K562 (cell line): ENCODE measurements at regions not wholly inside any gene's neighbourhood (a gene's known extent, or its start where the extent isn't known, plus 50 kb on each side); places are given as distances from the start of the nearest gene placed in this dataset.

ENCODE experiments used
- ATAC-seq: fragments of 200-7000 bp; cut with Tn5 transposase; 3 replicates; pipeline ENCODE4 v1.9.1; 2020; ENCODE audit warnings: moderate library complexity
- BruUV-seq: library from RNA; stranded (reverse); fragments of 400-500 nt; replicated peaks from 2 replicates; lab custom pipeline; 2021; lab: Mats Ljungman, UMichigan
- CTCF ChIA-PET: fragments of 300-600 bp; formaldehyde crosslinking; extraction: SDS; loops from one replicate; lab custom pipeline; 2021; ENCODE audit warnings: low intra/inter-chr PET ratio; lab: Yijun Ruan, JAX
- POLR2A ChIA-PET: fragments of 300-600, 350-650 bp; sonication (Branson Sonifier 250); formaldehyde crosslinking; extraction: SDS; loops from one replicate; lab custom pipeline; 2021; ENCODE audit warnings: antibody characterized with exemption, inconsistent platforms; lab: Yijun Ruan, JAX
- DNase-seq, 4 experiments: peaks; one replicate each; pipeline versions ENCODE4 v3.0.0 to v3.0.0-alpha.2; 2011 to 2018; ENCODE audit warnings: low spot score in 3 of 4, mixed read lengths in 3 of 4; ENCODE audit errors: extremely low read depth in 1 of 4
- FAIRE-seq: peaks from 2 replicates; lab custom pipeline; 2011; peaks lifted over from hg19 to GRCh38; lab: Jason Lieb, UNC
- H2AFZ ChIP-seq: 2 replicates; pipeline ENCODE4 v1.6.0; 2011; ENCODE audit warnings: low read depth, low read length, control low read depth, inconsistent platforms
- H3K27ac ChIP-seq: fragments of 200-600 bp; 3 replicates; pipeline ENCODE4 v1.8.0; 2011; ENCODE audit warnings: low read depth, mild to moderate bottlenecking, control low read depth, inconsistent platforms, low read length, moderate library complexity, mixed read lengths; ENCODE audit errors: extremely low read depth
- H3K27me3 ChIP-seq, 2 experiments: fragments of 300-600 bp in 1 of 2; 2 replicates in 1 of 2; 3 replicates in 1 of 2; pipeline versions ENCODE4 v1.6.0 to v1.8.0; 2011; ENCODE audit warnings: inconsistent platforms in 2 of 2, low read length in 2 of 2, mild to moderate bottlenecking in 1 of 2, mixed read lengths in 1 of 2, moderate library complexity in 1 of 2; ENCODE audit not compliant: control insufficient read depth in 2 of 2, insufficient read depth in 2 of 2
- H3K36me3 ChIP-seq: fragments of 300-600 bp; 3 replicates; pipeline ENCODE4 v1.8.0; 2011; ENCODE audit warnings: mild to moderate bottlenecking, low read length, inconsistent platforms; ENCODE audit not compliant: control insufficient read depth, insufficient read depth
- H3K4me1 ChIP-seq, 2 experiments: fragments of 200-600 bp in 1 of 2; replicated peaks in 1 of 2; 2 replicates in 1 of 2; 3 replicates in 1 of 2; pipeline versions ENCODE4 v1.5.1 to v1.8.0; 2011; ENCODE audit warnings: inconsistent platforms in 2 of 2, low read length in 2 of 2, mild to moderate bottlenecking in 1 of 2, mixed read lengths in 1 of 2, moderate library complexity in 1 of 2; ENCODE audit not compliant: control insufficient read depth in 2 of 2, insufficient read depth in 2 of 2
- H3K4me2 ChIP-seq: 2 replicates; pipeline ENCODE4 v1.6.1; 2011; ENCODE audit warnings: low read length, control low read depth, inconsistent platforms, mixed read lengths; ENCODE audit not compliant: insufficient read depth
- H3K4me3 ChIP-seq: fragments of 200-600 bp; sonication (generic), shearing (Covaris generic); 2 replicates; pipeline ENCODE4 v1.5.1; 2016; ENCODE audit warnings: control low read depth, inconsistent platforms
- H3K79me2 ChIP-seq: fragments of 200-600 bp; 3 replicates; pipeline ENCODE4 v1.8.0; 2011; ENCODE audit warnings: low read length, inconsistent platforms; ENCODE audit not compliant: control insufficient read depth, insufficient read depth
- H3K9ac ChIP-seq, 2 experiments: 2 replicates each; pipeline versions ENCODE4 v1.6.0 to v1.6.1; 2011; ENCODE audit warnings: low read depth in 2 of 2, low read length in 2 of 2, control low read depth in 1 of 2, inconsistent platforms in 1 of 2, mild to moderate bottlenecking in 1 of 2, mixed read lengths in 1 of 2; ENCODE audit not compliant: insufficient read depth in 1 of 2
- H3K9me1 ChIP-seq: one replicate; pipeline ENCODE4 v1.6.0; 2011; ENCODE audit warnings: inconsistent platforms, mild to moderate bottlenecking, low read length, moderate library complexity; ENCODE audit not compliant: control insufficient read depth, insufficient read depth
- H3K9me3 ChIP-seq: replicated peaks from 2 replicates; pipeline ENCODE4 v1.5.1; 2011; ENCODE audit warnings: low read depth, low read length, inconsistent platforms; ENCODE audit not compliant: control insufficient read depth, insufficient read depth
- H4K20me1 ChIP-seq: replicated peaks from 2 replicates; pipeline ENCODE4 v1.6.1; 2011; ENCODE audit warnings: low read length, inconsistent platforms, mixed read lengths; ENCODE audit not compliant: control insufficient read depth, insufficient read depth
- CSDE1 ChIP-seq, 2 experiments: fragments of 450-650 bp; IDR thresholded peaks; 2 replicates each; pipeline ENCODE4 v1.6.1; 2016; ENCODE audit warnings: mild to moderate bottlenecking in 1 of 2
- HDAC1 ChIP-seq, 2 experiments: fragments of 450-650 bp; IDR thresholded peaks; 2 replicates each; pipeline ENCODE4 v1.6.1; 2016 to 2017; ENCODE audit warnings: inconsistent platforms in 1 of 2, mild to moderate bottlenecking in 1 of 2, moderate library complexity in 1 of 2
- HNRNPUL1 ChIP-seq: fragments of 200-400 bp; formaldehyde crosslinking; IDR thresholded peaks from 2 replicates; pipeline ENCODE4 v1.6.1; 2017; ENCODE audit warnings: low read length
- IFI16 ChIP-seq: fragments of 250-450 bp; sonication (Bioruptor Pico); IDR thresholded peaks from 2 replicates; pipeline ENCODE4 v2.1.2; 2022; ENCODE audit warnings: mild to moderate bottlenecking, inconsistent platforms
- KHSRP ChIP-seq: fragments of 450-650 bp; IDR thresholded peaks from 2 replicates; pipeline ENCODE4 v1.6.1; 2017
- MTA2 ChIP-seq: fragments of 450-650 bp; IDR thresholded peaks from 2 replicates; pipeline ENCODE4 v1.6.1; 2016; ENCODE audit warnings: low read depth
- MTF1 ChIP-seq: fragments of 250-450 bp; sonication (Bioruptor Pico); IDR thresholded peaks from 2 replicates; pipeline ENCODE4 v1.9.0; 2021; ENCODE audit warnings: moderate library complexity, mild to moderate bottlenecking, inconsistent platforms, borderline replicate concordance
- MYNN ChIP-seq, 2 experiments: sonication (generic); formaldehyde crosslinking in 1 of 2; IDR thresholded peaks; 2 replicates each; pipeline versions ENCODE4 v1.5.0 to v1.6.1; 2016 to 2020; ENCODE audit warnings: antibody characterized with exemption in 1 of 2, missing genetic modification reagents in 1 of 2
- RBM15 ChIP-seq: fragments of 200-400 bp; formaldehyde crosslinking; IDR thresholded peaks from 2 replicates; pipeline ENCODE4 v1.6.1; 2018; ENCODE audit warnings: mild to moderate bottlenecking, low read length, moderate library complexity; ENCODE audit not compliant: insufficient read depth
- TSC22D4 ChIP-seq: fragments of 450-650 bp; IDR thresholded peaks from 2 replicates; pipeline ENCODE4 v1.6.1; 2016; ENCODE audit warnings: missing genetic modification characterization, missing biosample characterization, control low read depth
- ZNF445 ChIP-seq: fragments of 250-450 bp; sonication (Bioruptor Pico); IDR thresholded peaks from 2 replicates; pipeline ENCODE4 v1.4.0; 2020; ENCODE audit warnings: low read depth, mild to moderate bottlenecking, moderate library complexity
- ZNF57 ChIP-seq: fragments of 450-650 bp; formaldehyde crosslinking; IDR thresholded peaks from 2 replicates; pipeline ENCODE4 v1.4.0; 2020; ENCODE audit warnings: mild to moderate bottlenecking, moderate library complexity
- ZNF584 ChIP-seq: fragments of 200-800 bp; sonication (Bioruptor generic); IDR thresholded peaks from 2 replicates; pipeline ENCODE4 v1.6.1; 2016; ENCODE audit warnings: low read depth, mild to moderate bottlenecking, missing genetic modification characterization, missing compliant biosample characterization
- WGBS: fragments of 100-300 bp; shearing (Covaris generic); methylation state at CpG from one replicate; pipeline ENCODE4 v1.1.6; 2016; ENCODE audit warnings: low coverage, mixed read lengths; ENCODE audit not compliant: insufficient coverage; ENCODE audit errors: missing lambda C conversion rate; 5-methylcytosine and 5-hydroxymethylcytosine counted together
- in situ Hi-C: fragments of 300-500 bp; cut with MboI; formaldehyde crosslinking; loops from 4 replicates; pipeline ENCODE4 v1.15.0; 2018; ENCODE audit warnings: inconsistent platforms, mixed read lengths
- intact Hi-C: fragments of 100-400 bp; cut with micrococcal nuclease; formaldehyde crosslinking; loops from 2 replicates; pipeline ENCODE4 v1.14.2; 2022
- TF ChIP-seq, protein P1 (sequence below): fragments of 450-650 bp; IDR thresholded peaks from one replicate; pipeline ENCODE4 v1.6.1; 2018; ENCODE audit warnings: mild to moderate bottlenecking, moderate library complexity; ENCODE audit not compliant: partially characterized antibody
- TF ChIP-seq, protein P2 (sequence below): sonication (generic); formaldehyde crosslinking; IDR thresholded peaks from 2 replicates; pipeline ENCODE4 v1.8.0; 2022; ENCODE audit warnings: missing genetic modification reagents, mild to moderate bottlenecking, borderline replicate concordance
- TF ChIP-seq, protein P3 (sequence below): fragments of 450-650 bp; IDR thresholded peaks from 2 replicates; pipeline ENCODE4 v1.6.1; 2016; ENCODE audit warnings: low read depth, mild to moderate bottlenecking, moderate library complexity

DNA sequence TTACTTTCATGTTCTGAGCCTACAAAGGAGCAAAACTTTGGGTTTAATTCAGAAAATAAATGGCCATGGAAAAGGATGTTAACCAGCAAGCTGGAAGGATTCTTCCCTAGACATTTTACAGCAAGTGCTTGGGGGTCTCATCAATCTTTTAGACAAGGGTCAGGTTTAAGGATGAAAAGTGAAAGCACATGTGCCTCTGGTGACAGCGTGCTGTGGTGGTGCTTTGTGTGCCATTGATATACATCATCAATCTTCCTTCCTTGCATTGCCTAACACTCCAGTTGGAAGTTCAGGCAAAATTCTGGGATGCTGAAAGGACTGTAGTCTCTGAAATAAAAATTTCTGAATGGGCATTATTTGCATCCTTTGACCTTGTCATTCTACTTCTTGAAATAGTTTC lies 171.2 kb downstream of the KCNE4 start:
- DNase-seq (no peak), FAIRE-seq (no peak), ATAC-seq (no peak)
- no peaks in the 10 kb centered on the region for H3K79me2 ChIP-seq
- no peaks in the 10 kb centered on the region for H4K20me1 ChIP-seq
- POLR2A ChIA-PET, result no interaction called here
- no peak overlapping the region for H3K4me2 ChIP-seq
- CTCF ChIA-PET, result no interaction called here
- no peak overlapping the region for H3K4me3 ChIP-seq
- H3K27ac ChIP-seq, result no peak overlapping the region
- H3K4me1 ChIP-seq, result no peaks in the 10 kb centered on the region
- no TSS peak for BruUV-seq
- no peaks in the 10 kb centered on the region for H3K27me3 ChIP-seq
- in situ Hi-C loops (no loop called here), intact Hi-C loops (no loop called here)
- no peak overlapping the region for H2AFZ ChIP-seq
- WGBS, result 0% methylated on average over 1 of the region's 1 CpG
- H3K9ac ChIP-seq, result no peak overlapping the region
- TF ChIP-seq ZNF57 (CRISPR knock-in tag) (no peak), MTA2 (no peak), ZNF445 (CRISPR knock-in tag) (no peak), ZNF584 (no peak), MTF1 (CRISPR knock-in tag) (no peak), HNRNPUL1 (no peak)
- no peaks in the 10 kb centered on the region for H3K9me3 ChIP-seq
- no peaks in the 10 kb centered on the region for H3K36me3 ChIP-seq
- H3K9me1 ChIP-seq, result no peaks in the 10 kb centered on the region

- no peak for ATAC-seq
- ChIA-PET POLR2A (no interaction called here), CTCF (no interaction called here)
- FAIRE-seq, result no peak
- no peaks in the 10 kb centered on the region for H4K20me1 ChIP-seq
- no peak overlapping the region for H3K9ac ChIP-seq
- H3K36me3 ChIP-seq, result no peaks in the 10 kb centered on the region
- WGBS, result 0% methylated on average over 3 of the region's 3 CpGs
- in situ Hi-C loops, result no loop called here
- BruUV-seq, result no TSS peak
- no peak overlapping the region for H3K27ac ChIP-seq
- no peaks in the 10 kb centered on the region for H3K4me1 ChIP-seq
- H3K9me1 ChIP-seq, result no peaks in the 10 kb centered on the region
- H3K9me3 ChIP-seq, result no peaks in the 10 kb centered on the region
- intact Hi-C loops, result no loop called here
- no peak for DNase-seq
- no peak overlapping the region for H2AFZ ChIP-seq
- H3K4me3 ChIP-seq, result no peak overlapping the region
- no peaks in the 10 kb centered on the region for H3K79me2 ChIP-seq
- no peak overlapping the region for H3K4me2 ChIP-seq
- no peaks in the 10 kb centered on the region for H3K27me3 ChIP-seq
- TF ChIP-seq KHSRP (no peak), TSC22D4 (tag) (no peak), IFI16 (CRISPR knock-in tag) (no peak), CSDE1 (IDR thresholded peaks at IDR 0.05) (no peak), HDAC1 (IDR thresholded peaks at IDR 0.05) (no peak), RBM15 (no peak), MYNN (IDR thresholded peaks at IDR 0.05) (no peak), MYNN (CRISPR knock-in tag; IDR thresholded peaks at IDR 0.05) (no peak)
- TF ChIP-seq, protein P1, sequence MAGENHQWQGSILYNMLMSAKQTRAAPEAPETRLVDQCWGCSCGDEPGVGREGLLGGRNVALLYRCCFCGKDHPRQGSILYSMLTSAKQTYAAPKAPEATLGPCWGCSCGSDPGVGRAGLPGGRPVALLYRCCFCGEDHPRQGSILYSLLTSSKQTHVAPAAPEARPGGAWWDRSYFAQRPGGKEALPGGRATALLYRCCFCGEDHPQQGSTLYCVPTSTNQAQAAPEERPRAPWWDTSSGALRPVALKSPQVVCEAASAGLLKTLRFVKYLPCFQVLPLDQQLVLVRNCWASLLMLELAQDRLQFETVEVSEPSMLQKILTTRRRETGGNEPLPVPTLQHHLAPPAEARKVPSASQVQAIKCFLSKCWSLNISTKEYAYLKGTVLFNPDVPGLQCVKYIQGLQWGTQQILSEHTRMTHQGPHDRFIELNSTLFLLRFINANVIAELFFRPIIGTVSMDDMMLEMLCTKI, result no peak
- TF ChIP-seq, protein P2, sequence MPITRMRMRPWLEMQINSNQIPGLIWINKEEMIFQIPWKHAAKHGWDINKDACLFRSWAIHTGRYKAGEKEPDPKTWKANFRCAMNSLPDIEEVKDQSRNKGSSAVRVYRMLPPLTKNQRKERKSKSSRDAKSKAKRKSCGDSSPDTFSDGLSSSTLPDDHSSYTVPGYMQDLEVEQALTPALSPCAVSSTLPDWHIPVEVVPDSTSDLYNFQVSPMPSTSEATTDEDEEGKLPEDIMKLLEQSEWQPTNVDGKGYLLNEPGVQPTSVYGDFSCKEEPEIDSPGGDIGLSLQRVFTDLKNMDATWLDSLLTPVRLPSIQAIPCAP (CRISPR knock-in tag), result no peak
- TF ChIP-seq, protein P3, sequence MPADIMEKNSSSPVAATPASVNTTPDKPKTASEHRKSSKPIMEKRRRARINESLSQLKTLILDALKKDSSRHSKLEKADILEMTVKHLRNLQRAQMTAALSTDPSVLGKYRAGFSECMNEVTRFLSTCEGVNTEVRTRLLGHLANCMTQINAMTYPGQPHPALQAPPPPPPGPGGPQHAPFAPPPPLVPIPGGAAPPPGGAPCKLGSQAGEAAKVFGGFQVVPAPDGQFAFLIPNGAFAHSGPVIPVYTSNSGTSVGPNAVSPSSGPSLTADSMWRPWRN, result no peak
These were observed 173.3 kb downstream of the KCNE4 start for GRCh38 chr2:223225266-223225665.
